Spleen (tissue), 11 donors: ENCODE measurements at regions not wholly inside any gene's neighbourhood (a gene's known extent, or its start where the extent isn't known, plus 50 kb on each side); places are given as distances from the start of the nearest gene placed in this dataset.
"Not testable (repeated sequence)": the region's sequence is repeated elsewhere in the genome, so short reads cannot be mapped to it uniquely, and the experiment has no call there.

Experiments used
- DNase-seq: peaks from one replicate; pipeline ENCODE4 v3.0.0-alpha.2; 2020
- H3K27ac ChIP-seq, 8 donors: fragments of 200-600 bp; sonication (generic) in 7 of 8; 1 replicate in 4 of 8; 2 replicates in 4 of 8; pipeline versions ENCODE4 v1.5.0 to v1.8.0; 2016 to 2021; ENCODE audit warnings: inconsistent platforms in 4 of 8, mild to moderate bottlenecking in 4 of 8, moderate library complexity in 1 of 8
- H3K27me3 ChIP-seq, 7 donors: fragments of 200-600 bp; sonication (generic) in 6 of 7; replicated peaks in 1 of 7; 1 replicate in 4 of 7; 2 replicates in 3 of 7; pipeline versions ENCODE4 v1.5.0 to v1.8.0; 2016 to 2021; ENCODE audit warnings: inconsistent platforms in 3 of 7, mild to moderate bottlenecking in 1 of 7
- H3K36me3 ChIP-seq, 6 donors: fragments of 200-600 bp; sonication (generic) in 5 of 6; 1 replicate in 4 of 6; 2 replicates in 2 of 6; pipeline versions ENCODE4 v1.5.0 to v1.8.0; 2016 to 2021; ENCODE audit warnings: inconsistent platforms in 2 of 6
- H3K4me1 ChIP-seq, 6 donors: fragments of 200-600 bp; sonication (generic) in 5 of 6; 1 replicate in 3 of 6; 2 replicates in 3 of 6; pipeline versions ENCODE4 v1.5.0 to v1.8.0; 2016 to 2021; ENCODE audit warnings: inconsistent platforms in 3 of 6
- H3K4me3 ChIP-seq, 8 donors: fragments of 200-600 bp; sonication (generic) in 7 of 8; 1 replicate in 4 of 8; 2 replicates in 4 of 8; pipeline versions ENCODE4 v1.5.0 to v1.8.0; 2016 to 2021; ENCODE audit warnings: inconsistent platforms in 4 of 8, mild to moderate bottlenecking in 4 of 8, moderate library complexity in 2 of 8
- H3K9me3 ChIP-seq, 8 donors: fragments of 200-600 bp; sonication (generic) in 7 of 8; 1 replicate in 4 of 8; 2 replicates in 4 of 8; pipeline versions ENCODE4 v1.5.0 to v1.8.0; 2016 to 2021; ENCODE audit warnings: inconsistent platforms in 4 of 8
- POLR2A ChIP-seq, 3 donors: fragments of 450-650 bp; IDR thresholded peaks; one replicate each; pipeline ENCODE4 v1.5.1; 2017; ENCODE audit warnings: antibody characterized with exemption in 3 of 3, mild to moderate bottlenecking in 1 of 3
- POLR2AphosphoS5 ChIP-seq, 3 donors: sonication (generic); formaldehyde crosslinking; IDR thresholded peaks; one replicate each; pipeline ENCODE4 v1.5.1; 2017; ENCODE audit warnings: antibody characterized with exemption in 3 of 3
- WGBS, 5 donors: extraction: QIAGEN DNeasy Blood & Tissue Kit in 3 of 5; methylation state at CpG; one replicate each; pipeline versions ENCODE4 v1.1.5 to v1.1.7; 2013 to 2018; 5-methylcytosine and 5-hydroxymethylcytosine counted together
- intact Hi-C: fragments of 100-400 bp; cut with DNase I; formaldehyde crosslinking; loops from one replicate; pipeline ENCODE4 v1.15.0; 2023; ENCODE audit warnings: low total_unique reads
- small RNA-seq, 4 donors: library from RNA; depleted of rRNA; stranded (forward); fragments of <200 nt; gene quantifications; one replicate each; pipeline ENCODE3, GENCODE V24; 2016
- TF ChIP-seq, protein P1 (sequence below), 11 experiments: fragments of 200-600 bp in 7 of 11; fragments of 450-650 bp in 4 of 11; sonication (generic) in 4 of 11; IDR thresholded peaks in 8 of 11; conservative IDR thresholded peaks in 3 of 11; 1 replicate in 7 of 11; 2 replicates in 4 of 11; pipeline versions ENCODE4 v1.4.0 to v1.8.0; 2016 to 2021; ENCODE audit warnings: antibody characterized with exemption in 11 of 11, inconsistent platforms in 4 of 11, mild to moderate bottlenecking in 1 of 11
- donor health status: healthy with polysubstance abuse.
- donor health status: DM: no; HTN: no; CAD: no; lungs with moderate emphysema.
- donor health status: DM: no; HTN: no; CAD: no.
- donor health status: Bipolar disorder and iron deficiency.
- donor health status: healthy.
- donor health status: DM: no; HTN: no; CAD: no.
- donor health status: DM: yes; HTN: yes; CAD: no.

DNA sequence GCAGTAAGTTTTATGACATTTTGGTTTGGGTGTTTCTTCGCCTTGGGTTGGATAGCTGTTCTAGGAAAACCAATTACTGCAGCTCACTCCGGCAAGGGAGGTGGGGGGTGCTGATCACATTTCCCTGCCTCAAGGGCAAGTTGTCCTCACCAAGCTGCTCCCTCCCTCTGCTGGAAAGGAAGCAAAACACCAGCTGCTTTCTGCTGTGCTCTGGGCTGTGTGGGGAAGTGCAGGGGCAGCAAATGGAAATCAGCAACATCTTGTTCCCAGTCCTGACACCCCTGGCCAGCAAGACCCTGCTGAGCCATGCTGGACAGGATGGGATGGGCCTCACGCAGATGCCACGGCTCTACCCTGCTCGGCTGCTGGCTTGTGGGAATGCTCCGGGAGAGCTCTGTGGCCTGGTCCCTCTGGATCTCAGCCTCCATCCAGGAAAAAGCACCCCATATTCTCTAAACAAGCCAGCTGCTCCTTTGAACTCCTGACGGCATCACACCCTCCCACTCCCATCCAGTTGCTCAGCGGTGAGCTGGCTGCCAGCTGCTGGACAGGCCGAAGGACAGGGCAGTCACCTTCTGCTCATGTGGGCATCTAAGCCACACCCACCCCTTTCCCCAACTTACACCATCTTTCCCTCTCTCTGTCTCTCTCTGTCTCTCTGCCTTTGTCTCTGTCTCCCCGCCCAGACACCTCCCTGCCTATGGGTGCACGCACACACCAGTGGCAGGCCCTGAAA is 52.4 kb upstream of the EIF5 start:
- Histone ChIP-seq H3K4me1 (peaks cover 0 to 33% (median 18%) of the 10 kb centered on the region in 6 donors), H3K36me3 (no peaks in the 10 kb centered on the region), H3K27ac (no peak overlapping the region), H3K4me3 (no peak overlapping the region), H3K27me3 (peaks cover 2 to 99% (median 37%) of the 10 kb centered on the region in 7 donors), H3K9me3 (no peaks in the 10 kb centered on the region)
- 58 to 68% (median 64%) methylated on average over 7 to 11 of the region's 11 CpGs for whole genome bisulfite sequencing, 5 donors
- no peak for DNase-seq
- intact Hi-C loops: no loop called here
- no peak for TF ChIP-seq POLR2AphosphoS5 (IDR thresholded peaks at IDR 0.05)
- TF ChIP-seq, protein P1, sequence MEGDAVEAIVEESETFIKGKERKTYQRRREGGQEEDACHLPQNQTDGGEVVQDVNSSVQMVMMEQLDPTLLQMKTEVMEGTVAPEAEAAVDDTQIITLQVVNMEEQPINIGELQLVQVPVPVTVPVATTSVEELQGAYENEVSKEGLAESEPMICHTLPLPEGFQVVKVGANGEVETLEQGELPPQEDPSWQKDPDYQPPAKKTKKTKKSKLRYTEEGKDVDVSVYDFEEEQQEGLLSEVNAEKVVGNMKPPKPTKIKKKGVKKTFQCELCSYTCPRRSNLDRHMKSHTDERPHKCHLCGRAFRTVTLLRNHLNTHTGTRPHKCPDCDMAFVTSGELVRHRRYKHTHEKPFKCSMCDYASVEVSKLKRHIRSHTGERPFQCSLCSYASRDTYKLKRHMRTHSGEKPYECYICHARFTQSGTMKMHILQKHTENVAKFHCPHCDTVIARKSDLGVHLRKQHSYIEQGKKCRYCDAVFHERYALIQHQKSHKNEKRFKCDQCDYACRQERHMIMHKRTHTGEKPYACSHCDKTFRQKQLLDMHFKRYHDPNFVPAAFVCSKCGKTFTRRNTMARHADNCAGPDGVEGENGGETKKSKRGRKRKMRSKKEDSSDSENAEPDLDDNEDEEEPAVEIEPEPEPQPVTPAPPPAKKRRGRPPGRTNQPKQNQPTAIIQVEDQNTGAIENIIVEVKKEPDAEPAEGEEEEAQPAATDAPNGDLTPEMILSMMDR (IDR thresholded peaks at IDR 0.05 in 8 of 11, conservative IDR thresholded peaks at IDR 0.05 in 3 of 11): peak in 6 of 11 experiments; percentile 34 to 52 (median 43)
- no peak for TF ChIP-seq POLR2A (IDR thresholded peaks at IDR 0.05)

DNA sequence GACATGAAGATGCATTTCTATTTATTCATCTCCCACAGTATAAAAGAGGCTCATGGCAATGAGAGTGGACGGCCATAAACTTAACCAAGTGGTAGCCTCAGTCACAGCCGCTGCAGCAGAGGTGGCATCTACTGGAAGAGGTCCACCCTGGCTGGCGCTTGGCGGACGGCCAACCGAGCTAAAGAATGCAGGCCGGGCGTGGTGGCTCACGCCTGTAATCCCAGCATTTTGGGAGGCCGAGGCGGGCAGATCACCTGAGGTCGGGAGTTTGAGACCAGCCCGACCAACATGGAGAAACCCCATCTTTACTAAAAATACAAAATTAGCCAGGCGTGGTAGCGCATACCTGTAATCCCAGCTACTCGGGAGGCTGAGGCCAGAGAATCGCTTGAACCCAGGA is 51.7 kb upstream of the EIF5 start:
- intact Hi-C loops, H3K27ac ChIP-seq, H3K4me3 ChIP-seq, DNase-seq, H3K9me3 ChIP-seq, H3K36me3 ChIP-seq: not testable (repeated sequence)
- Histone ChIP-seq H3K4me1 (peaks cover 0 to 33% (median 18%) of the 10 kb centered on the region in 6 donors), H3K27me3 (peaks cover 2 to 99% (median 36%) of the 10 kb centered on the region in 7 donors)
- WGBS, 5 donors: 86 to 95% (median 93%) methylated on average over 17 of the region's 17 CpGs

DNA sequence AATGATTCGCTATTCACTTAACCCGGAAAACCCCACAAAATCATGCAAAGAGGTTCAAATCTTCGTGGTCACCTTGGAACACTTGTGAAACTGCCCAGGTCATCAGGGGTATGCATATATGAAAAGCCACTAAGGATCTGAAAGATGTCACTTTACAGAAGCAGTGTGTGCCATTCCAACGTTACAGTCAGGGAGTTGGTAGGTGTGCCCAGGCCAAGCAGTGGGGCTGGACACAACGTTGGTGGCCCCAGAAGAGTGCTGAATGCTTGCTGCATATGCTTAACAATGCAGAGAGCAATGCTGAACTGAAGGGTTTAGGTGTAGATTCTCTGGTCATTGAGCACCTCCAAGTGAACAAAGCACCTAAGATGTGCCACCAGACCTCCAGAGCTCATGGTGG is 51.1 kb upstream of the EIF5 start:
- intact Hi-C loops: no loop called here
- TF ChIP-seq, protein P1 (IDR thresholded peaks at IDR 0.05 in 8 of 11, conservative IDR thresholded peaks at IDR 0.05 in 3 of 11): no peak
- no peak for TF ChIP-seq POLR2A (IDR thresholded peaks at IDR 0.05)
- TF ChIP-seq POLR2AphosphoS5 (IDR thresholded peaks at IDR 0.05): no peak
- no peak overlapping the region for H3K4me3 ChIP-seq
- H3K36me3 ChIP-seq: no peaks in the 10 kb centered on the region
- H3K9me3 ChIP-seq: no peaks in the 10 kb centered on the region
- H3K27ac ChIP-seq: no peak overlapping the region
- 66 to 85% (median 73%) methylated on average over 5 of the region's 5 CpGs for WGBS, 5 donors
- peaks cover 0 to 98% (median 30%) of the 10 kb centered on the region in 7 donors for H3K27me3 ChIP-seq
- no peak for DNase-seq
- peaks cover 0 to 33% (median 18%) of the 10 kb centered on the region in 6 donors for H3K4me1 ChIP-seq

DNA sequence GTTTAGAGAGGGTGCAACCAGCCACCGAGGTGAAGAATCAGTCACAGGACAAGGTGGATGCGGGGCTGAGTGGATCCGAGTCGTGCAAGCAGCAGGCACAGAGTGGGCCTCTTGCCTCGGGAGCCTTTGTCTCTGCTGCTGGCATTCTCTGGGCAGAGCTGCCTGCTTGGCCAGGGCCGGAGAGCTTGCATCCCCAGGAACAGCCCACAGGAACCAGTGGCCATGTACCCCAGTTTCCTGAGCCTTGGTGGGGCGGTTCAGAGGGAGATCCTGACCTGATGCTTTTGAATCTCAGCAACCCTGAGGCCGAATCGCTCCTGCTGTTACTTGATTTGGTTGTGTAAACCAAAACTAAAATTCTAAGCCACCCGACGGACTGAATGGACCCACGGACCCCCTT is 50.1 kb upstream of the EIF5 start:
- DNase-seq: no peak
- peaks cover 0 to 95% (median 20%) of the 10 kb centered on the region in 7 donors for H3K27me3 ChIP-seq
- no peak overlapping the region for H3K27ac ChIP-seq
- intact Hi-C loops: no loop called here
- H3K9me3 ChIP-seq: no peaks in the 10 kb centered on the region
- no peak overlapping the region for H3K4me3 ChIP-seq
- no peaks in the 10 kb centered on the region for H3K36me3 ChIP-seq
- TF ChIP-seq POLR2AphosphoS5 (IDR thresholded peaks at IDR 0.05) (no peak), POLR2A (IDR thresholded peaks at IDR 0.05) (no peak)
- TF ChIP-seq, protein P1 (IDR thresholded peaks at IDR 0.05 in 8 of 11, conservative IDR thresholded peaks at IDR 0.05 in 3 of 11): no peak
- H3K4me1 ChIP-seq: peaks cover 0 to 28% (median 13%) of the 10 kb centered on the region in 6 donors
- 52 to 81% (median 72%) methylated on average over 12 of the region's 12 CpGs for WGBS, 5 donors

Small RNAs in the stretch of these regions (small RNA-seq; reads per million reads assigned to genes)
- gene AL161669.2: 0 reads per million in 4 donors
